ENCODE measurements at regions not wholly inside any gene's neighbourhood (a gene's known extent, or its start where the extent isn't known, plus 50 kb on each side); places are given as distances from the start of the nearest gene placed in this dataset.

GRCh38 chr9:116002624-116003023 is 151.0 kb upstream of the PAPPA start:
- no peaks in the 10 kb centered on the region for H3K9me3 ChIP-seq (ENCODE audit: insufficient read depth, low read depth, low read length)
- no peaks in the 10 kb centered on the region for H3K27me3 ChIP-seq (ENCODE audit: insufficient read depth, low read length, poor library complexity, severe bottlenecking)
- H3K9me2 ChIP-seq (replicated peaks; ENCODE audit: low read depth, low read length): no peaks in the 10 kb centered on the region
- no peaks in the 10 kb centered on the region for H3K79me2 ChIP-seq (ENCODE audit: insufficient read depth, low read length)
- H3K9ac ChIP-seq (ENCODE audit: low read depth, low read length, poor library complexity, severe bottlenecking): no peak overlapping the region
- no peak overlapping the region for H3K4me2 ChIP-seq (ENCODE audit: low read depth, low read length, poor library complexity, severe bottlenecking)
- H2AFZ ChIP-seq (ENCODE audit: low read length): no peak overlapping the region
- H3K4me1 ChIP-seq (ENCODE audit: insufficient read depth, low read length, poor library complexity, severe bottlenecking): no peaks in the 10 kb centered on the region
- H3K4me3 ChIP-seq (ENCODE audit: low read length, poor library complexity, severe bottlenecking): no peak overlapping the region
- no peaks in the 10 kb centered on the region for H3F3A ChIP-seq (ENCODE audit: low read depth)
- TF ChIP-seq CTCF (conservative IDR thresholded peaks at IDR 0.05; ENCODE audit: low read length) (no peak), EZH2phosphoT487 (IDR thresholded peaks at IDR 0.05; ENCODE audit: borderline replicate concordance) (no peak)
- H3K36me3 ChIP-seq (ENCODE audit: insufficient read depth, low read length): no peaks in the 10 kb centered on the region
- no peaks in the 10 kb centered on the region for H4K20me1 ChIP-seq (ENCODE audit: insufficient read depth, low read length, poor library complexity, severe bottlenecking)

- H3F3A ChIP-seq (ENCODE audit: low read depth): no peaks in the 10 kb centered on the region
- TF ChIP-seq EZH2phosphoT487 (IDR thresholded peaks at IDR 0.05; ENCODE audit: borderline replicate concordance): no peak
- TF ChIP-seq CTCF (conservative IDR thresholded peaks at IDR 0.05; ENCODE audit: low read length): no peak
Measured at GRCh38 chr9:116003397-116003796, 150.2 kb upstream of the PAPPA start.

GRCh38 chr9:116005205-116005604 is 148.4 kb upstream of the PAPPA start:
- Histone ChIP-seq H3K79me2 (ENCODE audit: insufficient read depth, low read length) (no peaks in the 10 kb centered on the region), H3F3A (ENCODE audit: low read depth) (no peaks in the 10 kb centered on the region), H3K9me3 (ENCODE audit: insufficient read depth, low read depth, low read length) (no peaks in the 10 kb centered on the region), H3K36me3 (ENCODE audit: insufficient read depth, low read length) (no peaks in the 10 kb centered on the region), H2AFZ (ENCODE audit: low read length) (no peak overlapping the region), H3K4me2 (ENCODE audit: low read depth, low read length, poor library complexity, severe bottlenecking) (no peak overlapping the region), H4K20me1 (ENCODE audit: insufficient read depth, low read length, poor library complexity, severe bottlenecking) (no peaks in the 10 kb centered on the region), H3K9me2 (replicated peaks; ENCODE audit: low read depth, low read length) (no peaks in the 10 kb centered on the region), H3K9ac (ENCODE audit: low read depth, low read length, poor library complexity, severe bottlenecking) (no peak overlapping the region), H3K27me3 (ENCODE audit: insufficient read depth, low read length, poor library complexity, severe bottlenecking) (no peaks in the 10 kb centered on the region), H3K4me3 (ENCODE audit: low read length, poor library complexity, severe bottlenecking) (no peak overlapping the region), H3K4me1 (ENCODE audit: insufficient read depth, low read length, poor library complexity, severe bottlenecking) (no peaks in the 10 kb centered on the region)
- TF ChIP-seq EZH2phosphoT487 (IDR thresholded peaks at IDR 0.05; ENCODE audit: borderline replicate concordance) (no peak), CTCF (conservative IDR thresholded peaks at IDR 0.05; ENCODE audit: low read length) (no peak)

More at GRCh38 chr9:116003397-116003796, 150.2 kb upstream of the PAPPA start:
- Histone ChIP-seq H3K4me2 (ENCODE audit: low read depth, low read length, poor library complexity, severe bottlenecking) (no peak overlapping the region), H3K4me1 (ENCODE audit: insufficient read depth, low read length, poor library complexity, severe bottlenecking) (no peaks in the 10 kb centered on the region), H3K9me2 (replicated peaks; ENCODE audit: low read depth, low read length) (no peaks in the 10 kb centered on the region), H3K9me3 (ENCODE audit: insufficient read depth, low read depth, low read length) (no peaks in the 10 kb centered on the region), H3K9ac (ENCODE audit: low read depth, low read length, poor library complexity, severe bottlenecking) (no peak overlapping the region), H3K4me3 (ENCODE audit: low read length, poor library complexity, severe bottlenecking) (no peak overlapping the region), H4K20me1 (ENCODE audit: insufficient read depth, low read length, poor library complexity, severe bottlenecking) (no peaks in the 10 kb centered on the region), H3K79me2 (ENCODE audit: insufficient read depth, low read length) (no peaks in the 10 kb centered on the region), H3K27me3 (ENCODE audit: insufficient read depth, low read length, poor library complexity, severe bottlenecking) (no peaks in the 10 kb centered on the region), H3K36me3 (ENCODE audit: insufficient read depth, low read length) (no peaks in the 10 kb centered on the region), H2AFZ (ENCODE audit: low read length) (no peak overlapping the region)

All from Loucy (cell line).